ENCODE measurements at regions not wholly inside any gene's neighbourhood (a gene's known extent, or its start where the extent isn't known, plus 50 kb on each side); places are given as distances from the start of the nearest gene placed in this dataset.
A peak's percentile ranks its signal among the peaks of the same experiment; 100 is the strongest.

DNA sequence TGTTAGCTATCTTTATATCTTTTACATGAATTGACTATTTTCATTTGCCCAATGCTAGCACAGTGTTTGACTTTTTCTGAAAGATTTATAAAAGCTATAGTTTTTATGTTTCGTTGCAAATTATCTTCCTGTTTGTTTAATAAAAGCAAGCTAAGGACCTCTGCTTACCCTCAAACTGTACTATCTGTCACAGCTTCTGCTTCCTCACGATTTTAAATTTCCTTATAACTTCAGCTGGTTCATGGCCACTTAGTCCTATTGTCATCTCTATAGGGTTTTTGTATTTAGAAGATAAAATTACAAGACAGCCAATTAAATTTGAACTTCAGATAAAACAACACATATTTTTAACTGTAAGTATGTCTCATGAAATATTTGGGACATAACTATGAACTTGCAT, 494.0 kb downstream of the PDGFC start:
- H3K4me3 ChIP-seq, result no peak overlapping the region
- H3K36me3 ChIP-seq, result no peaks in the 10 kb centered on the region
- DNase-seq (no peak), ATAC-seq (no peak)
- H3K4me1 ChIP-seq, result no peaks in the 10 kb centered on the region
- intact Hi-C loops (cut with DNase I), result no loop called here
- H3K27ac ChIP-seq, result no peak overlapping the region
- TF ChIP-seq, protein P1, sequence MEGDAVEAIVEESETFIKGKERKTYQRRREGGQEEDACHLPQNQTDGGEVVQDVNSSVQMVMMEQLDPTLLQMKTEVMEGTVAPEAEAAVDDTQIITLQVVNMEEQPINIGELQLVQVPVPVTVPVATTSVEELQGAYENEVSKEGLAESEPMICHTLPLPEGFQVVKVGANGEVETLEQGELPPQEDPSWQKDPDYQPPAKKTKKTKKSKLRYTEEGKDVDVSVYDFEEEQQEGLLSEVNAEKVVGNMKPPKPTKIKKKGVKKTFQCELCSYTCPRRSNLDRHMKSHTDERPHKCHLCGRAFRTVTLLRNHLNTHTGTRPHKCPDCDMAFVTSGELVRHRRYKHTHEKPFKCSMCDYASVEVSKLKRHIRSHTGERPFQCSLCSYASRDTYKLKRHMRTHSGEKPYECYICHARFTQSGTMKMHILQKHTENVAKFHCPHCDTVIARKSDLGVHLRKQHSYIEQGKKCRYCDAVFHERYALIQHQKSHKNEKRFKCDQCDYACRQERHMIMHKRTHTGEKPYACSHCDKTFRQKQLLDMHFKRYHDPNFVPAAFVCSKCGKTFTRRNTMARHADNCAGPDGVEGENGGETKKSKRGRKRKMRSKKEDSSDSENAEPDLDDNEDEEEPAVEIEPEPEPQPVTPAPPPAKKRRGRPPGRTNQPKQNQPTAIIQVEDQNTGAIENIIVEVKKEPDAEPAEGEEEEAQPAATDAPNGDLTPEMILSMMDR (IDR thresholded peaks at IDR 0.05), result no peak
- no peaks in the 10 kb centered on the region for H3K27me3 ChIP-seq
- H3K9me3 ChIP-seq, result no peaks in the 10 kb centered on the region

- TF ChIP-seq, protein P1 (IDR thresholded peaks at IDR 0.05), result no peak
- peak; percentile 84 for ATAC-seq
- Histone ChIP-seq H3K4me3 (no peak overlapping the region), H3K27ac (no peak overlapping the region), H3K4me1 (no peaks in the 10 kb centered on the region), H3K36me3 (no peaks in the 10 kb centered on the region), H3K9me3 (no peaks in the 10 kb centered on the region), H3K27me3 (no peaks in the 10 kb centered on the region)
- intact Hi-C loops (cut with DNase I), result no loop called here
- no peak for DNase-seq
Measured at GRCh38 chr4:156476359-156476758, 495.2 kb downstream of the PDGFC start.

- H3K27ac ChIP-seq, result no peak overlapping the region
- no peaks in the 10 kb centered on the region for H3K4me1 ChIP-seq
- H3K36me3 ChIP-seq, result no peaks in the 10 kb centered on the region
- no peaks in the 10 kb centered on the region for H3K27me3 ChIP-seq
- TF ChIP-seq, protein P1 (IDR thresholded peaks at IDR 0.05), result peak; percentile 25 to 35
- no peaks in the 10 kb centered on the region for H3K9me3 ChIP-seq
- no peak overlapping the region for H3K4me3 ChIP-seq
- ATAC-seq (peak; percentile 87), DNase-seq (peak in 2 of 4 donors; percentile 19 to 43)
- intact Hi-C loops (cut with DNase I), result no loop called here
Measured at GRCh38 chr4:156475322-156475721, 496.3 kb downstream of the PDGFC start.

GRCh38 chr4:156473151-156473550, 498.4 kb downstream of the PDGFC start:
- TF ChIP-seq, protein P1 (IDR thresholded peaks at IDR 0.05), result no peak
- ATAC-seq, result no peak

DNA sequence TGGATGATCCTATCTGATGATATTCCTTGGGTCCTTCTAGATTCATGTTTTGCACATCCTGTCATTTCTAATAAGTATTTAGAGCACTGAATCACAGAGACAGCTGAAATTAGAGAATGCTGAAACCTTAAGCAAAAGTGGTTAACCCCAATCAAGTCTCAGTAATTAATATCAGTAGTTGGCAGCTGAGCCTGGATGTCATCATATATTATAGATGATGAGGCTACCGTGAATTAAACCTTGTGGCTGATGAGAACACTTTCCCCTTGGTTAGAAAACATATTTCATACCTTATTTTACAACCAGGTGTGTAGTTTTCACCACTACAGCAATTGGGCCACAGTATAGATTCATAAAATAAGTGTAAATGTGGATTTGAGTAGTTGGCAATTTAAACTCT, 499.0 kb downstream of the PDGFC start:
- intact Hi-C loops (cut with DNase I), result no loop called here
- H3K9me3 ChIP-seq, result no peaks in the 10 kb centered on the region
- TF ChIP-seq, protein P1 (IDR thresholded peaks at IDR 0.05), result no peak
- no peaks in the 10 kb centered on the region for H3K4me1 ChIP-seq
- H3K36me3 ChIP-seq, result no peaks in the 10 kb centered on the region
- no peak for DNase-seq
- no peak overlapping the region for H3K4me3 ChIP-seq
- no peak overlapping the region for H3K27ac ChIP-seq
- ATAC-seq, result no peak
- no peaks in the 10 kb centered on the region for H3K27me3 ChIP-seq

More at GRCh38 chr4:156473151-156473550, 498.4 kb downstream of the PDGFC start:
- no peaks in the 10 kb centered on the region for H3K27me3 ChIP-seq
- no peaks in the 10 kb centered on the region for H3K4me1 ChIP-seq
- H3K4me3 ChIP-seq, result no peak overlapping the region
- no peaks in the 10 kb centered on the region for H3K36me3 ChIP-seq
- H3K27ac ChIP-seq, result no peak overlapping the region
- no peak for DNase-seq
- intact Hi-C loops (cut with DNase I), result no loop called here
- no peaks in the 10 kb centered on the region for H3K9me3 ChIP-seq

Data from left lung (tissue), 4 donors.